T1000 (cell line): ENCODE measurements at regions not wholly inside any gene's neighbourhood (a gene's known extent, or its start where the extent isn't known, plus 50 kb on each side); places are given as distances from the start of the nearest gene placed in this dataset.

Source experiments
- DNase-seq: peaks from one replicate; lab custom pipeline; 2025; ENCODE audit warnings: mixed read lengths; lab: John Stamatoyannopoulos, UW

GRCh38 chr5:117942861-117943519, 1045.4 kb downstream of the DTWD2 start:
- no peak for DNase-seq

- no peak for DNase-seq
Observed at GRCh38 chr5:117893211-117893610, 1095.1 kb downstream of the DTWD2 start.

- no peak for DNase-seq
Observed at GRCh38 chr5:117892360-117892759, 1096.0 kb downstream of the DTWD2 start.

- no peak for DNase-seq
Observed at GRCh38 chr5:117889596-117889995, 1098.8 kb downstream of the DTWD2 start.

- DNase-seq: no peak
Observed at GRCh38 chr5:117888688-117889087, 1099.7 kb downstream of the DTWD2 start.

GRCh38 chr5:117881426-117882230, 1106.7 kb downstream of the DTWD2 start:
- DNase-seq: no peak

- DNase-seq: no peak
Observed at GRCh38 chr5:117880932-117881331, 1107.4 kb downstream of the DTWD2 start.

- no peak for DNase-seq
Observed at GRCh38 chr5:117877731-117878130, 1110.6 kb downstream of the DTWD2 start.

- no peak for DNase-seq
Observed at GRCh38 chr5:117872798-117873368, 1115.5 kb downstream of the DTWD2 start.

GRCh38 chr5:117869596-117869995, 1118.8 kb downstream of the DTWD2 start:
- DNase-seq: no peak

GRCh38 chr5:117863586-117864296, 1124.6 kb downstream of the DTWD2 start:
- no peak for DNase-seq

- DNase-seq: no peak
Observed at GRCh38 chr5:117860550-117860949, 1127.8 kb downstream of the DTWD2 start.

GRCh38 chr5:117859176-117859575, 1129.2 kb downstream of the DTWD2 start:
- no peak for DNase-seq

GRCh38 chr5:117856713-117857112, 1131.6 kb downstream of the DTWD2 start:
- no peak for DNase-seq

- no peak for DNase-seq
Observed at GRCh38 chr5:117837786-117838185, 1150.6 kb downstream of the DTWD2 start.

GRCh38 chr5:117833691-117834090, 1154.7 kb downstream of the DTWD2 start:
- DNase-seq: no peak

GRCh38 chr5:117829646-117830045, 1158.7 kb downstream of the DTWD2 start:
- DNase-seq: no peak

- no peak for DNase-seq
Observed at GRCh38 chr5:117813850-117814249, 1174.5 kb downstream of the DTWD2 start.

- DNase-seq: no peak
Observed at GRCh38 chr5:117812861-117813260, 1175.5 kb downstream of the DTWD2 start.

GRCh38 chr5:117809251-117809650, 1179.1 kb downstream of the DTWD2 start:
- no peak for DNase-seq

GRCh38 chr5:117805058-117805457, 1183.3 kb downstream of the DTWD2 start:
- no peak for DNase-seq

GRCh38 chr5:117803533-117803932, 1184.8 kb downstream of the DTWD2 start:
- DNase-seq: no peak

- DNase-seq: no peak
Observed at GRCh38 chr5:117801583-117801982, 1186.8 kb downstream of the DTWD2 start.
